IMR-90 (cell line): ENCODE measurements at regions not wholly inside any gene's neighbourhood (a gene's known extent, or its start where the extent isn't known, plus 50 kb on each side); places are given as distances from the start of the nearest gene placed in this dataset.

Source experiments
- ATAC-seq: fragments of 200-7000 bp; cut with Tn5 transposase; 2 replicates; pipeline ENCODE4 v1.9.1; 2020; ENCODE audit warnings: low read depth, mild to moderate bottlenecking, moderate library complexity
- BruUV-seq: library from RNA; stranded (reverse); fragments of 400-500 nt; replicated peaks from 2 replicates; lab custom pipeline; 2021; lab: Mats Ljungman, UMichigan
- CTCF ChIA-PET: fragments of 300-600 bp; formaldehyde crosslinking; extraction: SDS; loops from one replicate; lab custom pipeline; 2021; ENCODE audit warnings: antibody characterized with exemption; lab: Yijun Ruan, JAX
- POLR2A ChIA-PET: fragments of 300-600 bp; sonication (Branson Sonifier 250); formaldehyde crosslinking; loops from one replicate; lab custom pipeline; 2022; ENCODE audit warnings: antibody characterized with exemption; ENCODE audit not compliant: unreplicated experiment; lab: Charles Lee
- DNase-seq: peaks from one replicate; pipeline ENCODE4 v3.0.0; 2013
- H2AFZ ChIP-seq: replicated peaks from 2 replicates; pipeline ENCODE3; 2013; ENCODE audit warnings: low read length, mild to moderate bottlenecking; ENCODE audit not compliant: poor library complexity
- H2AK5ac ChIP-seq: 2 replicates; pipeline ENCODE4 v1.6.1; 2013; ENCODE audit warnings: low read depth, low read length, inconsistent platforms
- H2AK9ac ChIP-seq: replicated peaks from 2 replicates; pipeline ENCODE3; 2013; ENCODE audit warnings: mild to moderate bottlenecking, low read depth, low read length, moderate library complexity; ENCODE audit not compliant: poor library complexity
- H2BK120ac ChIP-seq: 2 replicates; pipeline ENCODE4 v1.6.1; 2013; ENCODE audit warnings: low read depth, low read length, inconsistent platforms
- H2BK15ac ChIP-seq: 3 replicates; pipeline ENCODE4 v1.6.1; 2013; ENCODE audit warnings: low read depth, low read length, inconsistent platforms
- H2BK20ac ChIP-seq: 2 replicates; pipeline ENCODE4 v1.6.1; 2013; ENCODE audit warnings: low read depth, mild to moderate bottlenecking, inconsistent platforms, low read length, moderate library complexity
- H2BK5ac ChIP-seq: 2 replicates; pipeline ENCODE4 v1.6.1; 2013; ENCODE audit warnings: mild to moderate bottlenecking, low read depth, low read length, inconsistent platforms; ENCODE audit not compliant: poor library complexity, severe bottlenecking
- H3K14ac ChIP-seq: replicated peaks from 2 replicates; pipeline ENCODE4 v1.6.1; 2013; ENCODE audit warnings: low read depth, low read length, inconsistent platforms
- H3K18ac ChIP-seq: 2 replicates; pipeline ENCODE4 v1.6.1; 2013; ENCODE audit warnings: low read depth, low read length, control low read depth
- H3K23ac ChIP-seq: 2 replicates; pipeline ENCODE4 v1.6.1; 2013; ENCODE audit warnings: low read depth, low read length, inconsistent platforms
- H3K27ac ChIP-seq: 2 replicates; pipeline ENCODE4 v1.5.1; 2013; ENCODE audit warnings: mild to moderate bottlenecking, control low read depth, low read length; ENCODE audit not compliant: insufficient read depth
- H3K27me3 ChIP-seq: 2 replicates; pipeline ENCODE4 v1.6.1; 2013; ENCODE audit warnings: low read length; ENCODE audit not compliant: control insufficient read depth, insufficient read depth
- H3K36me3 ChIP-seq: 2 replicates; pipeline ENCODE4 v1.6.1; 2013; ENCODE audit warnings: low read length, mixed read lengths; ENCODE audit not compliant: control insufficient read depth, insufficient read depth
- H3K4ac ChIP-seq: 2 replicates; pipeline ENCODE4 v1.6.1; 2013; ENCODE audit warnings: low read depth, low read length, inconsistent platforms
- H3K4me1 ChIP-seq: 2 replicates; pipeline ENCODE4 v1.6.1; 2013; ENCODE audit warnings: low read length, mixed read lengths; ENCODE audit not compliant: control insufficient read depth, insufficient read depth
- H3K4me2 ChIP-seq: 2 replicates; pipeline ENCODE4 v1.6.1; 2013; ENCODE audit warnings: low read depth, mild to moderate bottlenecking, control low read depth, low read length, moderate library complexity
- H3K4me3 ChIP-seq: 2 replicates; pipeline ENCODE4 v1.5.1; 2013; ENCODE audit warnings: low read depth, mild to moderate bottlenecking, control low read depth, low read length, moderate library complexity; ENCODE audit not compliant: insufficient read depth
- H3K56ac ChIP-seq: 2 replicates; pipeline ENCODE4 v1.6.1; 2013; ENCODE audit warnings: low read length, inconsistent platforms; ENCODE audit not compliant: insufficient read depth; ENCODE audit errors: extremely low read depth
- H3K79me1 ChIP-seq, 2 experiments: 2 replicates each; pipeline ENCODE4 v1.6.1; 2013; ENCODE audit warnings: low read length in 2 of 2, inconsistent platforms in 1 of 2, low read depth in 1 of 2
- H3K9ac ChIP-seq: 2 replicates; pipeline ENCODE4 v1.6.1; 2013; ENCODE audit warnings: low read depth, low read length, control low read depth
- H3K9me1 ChIP-seq: 2 replicates; pipeline ENCODE4 v1.6.1; 2013; ENCODE audit warnings: low read length, inconsistent platforms; ENCODE audit not compliant: insufficient read depth
- H3K9me3 ChIP-seq: 2 replicates; pipeline ENCODE4 v1.6.1; 2013; ENCODE audit warnings: low read length; ENCODE audit not compliant: control insufficient read depth, insufficient read depth
- H4K20me1 ChIP-seq: 2 replicates; pipeline ENCODE4 v1.6.1; 2013; ENCODE audit warnings: low read length, inconsistent platforms; ENCODE audit not compliant: insufficient read depth
- H4K5ac ChIP-seq: 2 replicates; pipeline ENCODE4 v1.6.1; 2013; ENCODE audit warnings: mild to moderate bottlenecking, low read depth, low read length, control low read depth
- H4K8ac ChIP-seq, 2 experiments: 2 replicates each; pipeline ENCODE4 v1.6.1; 2013; ENCODE audit warnings: low read depth in 2 of 2, low read length in 2 of 2, control low read depth in 1 of 2, inconsistent platforms in 1 of 2
- H4K91ac ChIP-seq: 2 replicates; pipeline ENCODE4 v1.6.1; 2013; ENCODE audit warnings: low read depth, low read length, inconsistent platforms; ENCODE audit not compliant: insufficient read depth
- CEBPB ChIP-seq: IDR thresholded peaks from 2 replicates; pipeline ENCODE4 v1.6.1; 2012; ENCODE audit warnings: low read depth, low read length, improper control_type of control experiment
- CHD1 ChIP-seq: IDR thresholded peaks from 2 replicates; pipeline ENCODE4 v1.6.1; 2012; ENCODE audit warnings: low read depth, low read length, improper control_type of control experiment
- ELK1 ChIP-seq: fragments of 150-350 bp; IDR thresholded peaks from 2 replicates; pipeline ENCODE4 v1.6.1; 2016; ENCODE audit warnings: low read depth, mild to moderate bottlenecking, low read length, moderate library complexity, borderline replicate concordance
- MXI1 ChIP-seq: IDR thresholded peaks from 2 replicates; pipeline ENCODE4 v1.6.1; 2012; ENCODE audit warnings: low read depth, mild to moderate bottlenecking, low read length, moderate library complexity, borderline replicate concordance
- WGBS, 2 experiments: methylation state at CpG; one replicate each; pipeline versions ENCODE4 v1.1.5 to v1.1.7; 2013; ENCODE audit warnings: missing lambda C conversion rate in 2 of 2; ENCODE audit not compliant: insufficient read length in 1 of 2; ENCODE audit errors: extremely low coverage in 2 of 2; 5-methylcytosine and 5-hydroxymethylcytosine counted together
- dilution Hi-C: fragments of 300-500 bp; cut with HindIII; formaldehyde crosslinking; loops from one replicate; pipeline ENCODE4 v1.14.3; 2018; ENCODE audit warnings: low sequenced_read_pairs; ENCODE audit not compliant: unreplicated experiment
- in situ Hi-C: fragments of 300-500 bp; cut with MboI; formaldehyde crosslinking; loops from 3 replicates; pipeline ENCODE4 v1.14.3; 2019; ENCODE audit warnings: low sequenced_read_pairs, inconsistent platforms, mixed read lengths
- intact Hi-C: fragments of 100-400 bp; cut with micrococcal nuclease; formaldehyde crosslinking; loops from 2 replicates; pipeline ENCODE4 v1.10.0; 2022
- TF ChIP-seq, protein P1 (sequence below): conservative IDR thresholded peaks from 2 replicates; pipeline ENCODE4 v1.5.1; 2012; ENCODE audit warnings: mild to moderate bottlenecking, low read depth, low read length, improper control_type of control experiment

DNA sequence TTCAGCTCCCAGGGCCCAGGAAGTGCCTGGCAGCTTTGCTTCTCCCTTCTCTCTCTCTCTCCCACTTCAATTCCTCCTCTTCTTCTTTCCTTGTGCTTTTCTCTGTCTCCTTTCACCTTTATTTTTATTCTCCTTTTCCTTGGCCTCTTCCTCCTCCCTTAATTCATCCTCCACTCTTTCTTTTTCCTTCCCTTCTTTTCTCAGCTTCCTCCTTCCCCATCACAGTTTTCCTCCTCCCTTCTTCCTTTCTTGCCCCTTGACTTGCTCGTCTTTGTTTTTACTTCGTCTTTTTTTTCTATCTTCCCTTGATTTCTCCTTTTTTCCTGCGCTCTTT is 99.4 kb upstream of the LHX1 start:
- Histone ChIP-seq H2BK20ac (no peak overlapping the region), H3K9ac (no peak overlapping the region), H2AK9ac (no peak overlapping the region), H3K9me1 (no peaks in the 10 kb centered on the region), H2AK5ac (no peak overlapping the region), H3K4me1 (no peaks in the 10 kb centered on the region), H2AFZ (no peak overlapping the region), H2BK5ac (no peak overlapping the region), H3K79me1 (no peaks in the 10 kb centered on the region), H3K9me3 (no peaks in the 10 kb centered on the region), H2BK15ac (no peak overlapping the region), H4K8ac (no peak overlapping the region), H3K27me3 (peaks cover 22% of the 10 kb centered on the region), H3K4ac (no peak overlapping the region), H3K4me2 (no peak overlapping the region), H3K56ac (no peak overlapping the region), H4K5ac (no peak overlapping the region), H3K4me3 (no peak overlapping the region), H3K14ac (no peak overlapping the region), H4K91ac (no peak overlapping the region), H3K27ac (no peak overlapping the region), H3K18ac (no peak overlapping the region), H3K23ac (no peak overlapping the region), H2BK120ac (no peak overlapping the region), H3K36me3 (no peaks in the 10 kb centered on the region), H4K20me1 (no peaks in the 10 kb centered on the region)
- POLR2A ChIA-PET = no interaction called here
- WGBS, 2 experiments = 71% methylated on average over 3 of the region's 3 CpGs; no CpG with 5 or more reads in 1 of the 2 experiments
- DNase-seq = no peak
- ATAC-seq = no peak
- intact Hi-C loops (no loop called here), dilution Hi-C loops (no loop called here), in situ Hi-C loops (no loop called here)
- CTCF ChIA-PET = no interaction called here
- BruUV-seq = no TSS peak
- TF ChIP-seq MXI1 (no peak), CEBPB (no peak), CHD1 (no peak), ELK1 (no peak)
- TF ChIP-seq, protein P1, sequence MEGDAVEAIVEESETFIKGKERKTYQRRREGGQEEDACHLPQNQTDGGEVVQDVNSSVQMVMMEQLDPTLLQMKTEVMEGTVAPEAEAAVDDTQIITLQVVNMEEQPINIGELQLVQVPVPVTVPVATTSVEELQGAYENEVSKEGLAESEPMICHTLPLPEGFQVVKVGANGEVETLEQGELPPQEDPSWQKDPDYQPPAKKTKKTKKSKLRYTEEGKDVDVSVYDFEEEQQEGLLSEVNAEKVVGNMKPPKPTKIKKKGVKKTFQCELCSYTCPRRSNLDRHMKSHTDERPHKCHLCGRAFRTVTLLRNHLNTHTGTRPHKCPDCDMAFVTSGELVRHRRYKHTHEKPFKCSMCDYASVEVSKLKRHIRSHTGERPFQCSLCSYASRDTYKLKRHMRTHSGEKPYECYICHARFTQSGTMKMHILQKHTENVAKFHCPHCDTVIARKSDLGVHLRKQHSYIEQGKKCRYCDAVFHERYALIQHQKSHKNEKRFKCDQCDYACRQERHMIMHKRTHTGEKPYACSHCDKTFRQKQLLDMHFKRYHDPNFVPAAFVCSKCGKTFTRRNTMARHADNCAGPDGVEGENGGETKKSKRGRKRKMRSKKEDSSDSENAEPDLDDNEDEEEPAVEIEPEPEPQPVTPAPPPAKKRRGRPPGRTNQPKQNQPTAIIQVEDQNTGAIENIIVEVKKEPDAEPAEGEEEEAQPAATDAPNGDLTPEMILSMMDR = no peak
